HCT116 (cell line): ENCODE measurements at regions not wholly inside any gene's neighbourhood (a gene's known extent, or its start where the extent isn't known, plus 50 kb on each side); places are given as distances from the start of the nearest gene placed in this dataset.

Experiments
- ATAC-seq: fragments of 200-7000 bp; cut with Tn5 transposase; 2 replicates; pipeline ENCODE4 v1.9.1; 2020; ENCODE audit warnings: mild to moderate bottlenecking, moderate library complexity
- BruUV-seq: library from RNA; stranded (reverse); fragments of 400-500 nt; replicated peaks from 2 replicates; lab custom pipeline; 2021; lab: Mats Ljungman, UMichigan
- CTCF ChIA-PET: fragments of 300-600 bp; sonication (Branson Sonifier 250); formaldehyde crosslinking; loops from one replicate; lab custom pipeline; 2021; ENCODE audit warnings: antibody characterized with exemption; lab: Charles Lee
- POLR2A ChIA-PET: fragments of 300-600, 350-600 bp; sonication (Branson Sonifier 250); formaldehyde crosslinking; loops from one replicate; lab custom pipeline; 2021; ENCODE audit warnings: antibody characterized with exemption; lab: Charles Lee
- RAD21 ChIA-PET, 2 experiments: fragments of 300-600 bp; sonication (Branson Sonifier 250); formaldehyde crosslinking; loops; one replicate each; lab custom pipeline; 2023; ENCODE audit warnings: low total read pairs in 2 of 2; ENCODE audit not compliant: uncharacterized antibody in 2 of 2, unreplicated experiment in 2 of 2, low non-redundant PET in 1 of 2; lab: Charles Lee
- DNase-seq: peaks from one replicate; pipeline ENCODE4 v3.0.0-alpha.2; 2010; ENCODE audit warnings: low read depth, low spot score
- H2AFZ ChIP-seq: fragments of 200-600 bp; shearing (Covaris generic), sonication (generic); 2 replicates; pipeline ENCODE4 v1.6.1; 2017; ENCODE audit warnings: low read depth, mixed run types, mixed read lengths, antibody characterized with exemption, low read length; ENCODE audit not compliant: poor library complexity, severe bottlenecking
- H3K27ac ChIP-seq: 2 replicates; pipeline ENCODE4 v1.5.1; 2012; ENCODE audit warnings: low read depth, low read length
- H3K27me3 ChIP-seq: fragments of 200-600 bp; sonication (generic); 2 replicates; pipeline ENCODE4 v1.6.1; 2016; ENCODE audit warnings: mixed run types, low read length, mixed read lengths; ENCODE audit not compliant: insufficient read depth
- H3K36me3 ChIP-seq, 2 experiments: fragments of 200-500 bp in 1 of 2; fragments of 200-600 bp in 1 of 2; sonication (Bioruptor generic) in 1 of 2; sonication (generic) in 1 of 2; 2 replicates each; pipeline versions ENCODE4 v1.5.1 to v1.6.1; 2014 to 2016; ENCODE audit warnings: low read length in 2 of 2, inconsistent platforms in 1 of 2, mixed read lengths in 1 of 2, mixed run types in 1 of 2; ENCODE audit not compliant: insufficient read depth in 2 of 2, control insufficient read depth in 1 of 2
- H3K4me1 ChIP-seq, 2 experiments: fragments of 200-600 bp in 1 of 2; sonication (generic) in 1 of 2; 2 replicates each; pipeline versions ENCODE4 v1.5.1 to v1.6.1; 2012 to 2017; ENCODE audit warnings: low read length in 2 of 2, inconsistent platforms in 1 of 2, mild to moderate bottlenecking in 1 of 2, mixed read lengths in 1 of 2, mixed run types in 1 of 2, moderate library complexity in 1 of 2; ENCODE audit not compliant: insufficient read depth in 2 of 2, control insufficient read depth in 1 of 2
- H3K4me2 ChIP-seq: fragments of 200-600 bp; sonication (generic); 2 replicates; pipeline ENCODE4 v1.6.1; 2017; ENCODE audit warnings: mixed run types, low read length, mixed read lengths
- H3K4me3 ChIP-seq, 2 experiments: fragments of 200-600 bp in 1 of 2; sonication (generic) in 1 of 2; replicated peaks in 1 of 2; 2 replicates each; pipeline ENCODE4 v1.5.1; 2011 to 2016; ENCODE audit warnings: low read length in 2 of 2, control low read depth in 1 of 2, low read depth in 1 of 2, mild to moderate bottlenecking in 1 of 2, mixed read lengths in 1 of 2, mixed run types in 1 of 2
- H3K79me2 ChIP-seq: fragments of 200-600 bp; sonication (generic); 2 replicates; pipeline ENCODE4 v1.6.1; 2017; ENCODE audit warnings: mild to moderate bottlenecking, mixed run types, low read length, moderate library complexity, mixed read lengths; ENCODE audit not compliant: insufficient read depth
- H3K9ac ChIP-seq: fragments of 200-600 bp; sonication (generic); 2 replicates; pipeline ENCODE4 v1.6.1; 2016; ENCODE audit warnings: low read length, mixed read lengths
- H3K9me2 ChIP-seq: fragments of 200-600 bp; sonication (generic), shearing (Covaris generic); 2 replicates; pipeline ENCODE4 v1.6.1; 2017; ENCODE audit warnings: mixed run types, mild to moderate bottlenecking, moderate library complexity; ENCODE audit not compliant: insufficient read depth
- H3K9me3 ChIP-seq, 2 experiments: fragments of 200-500 bp in 1 of 2; fragments of 200-600 bp in 1 of 2; sonication (Bioruptor generic) in 1 of 2; sonication (generic) in 1 of 2; 2 replicates each; pipeline ENCODE4 v1.6.1; 2014 to 2017; ENCODE audit warnings: low read length in 2 of 2, mixed read lengths in 2 of 2, inconsistent platforms in 1 of 2, low read depth in 1 of 2, mild to moderate bottlenecking in 1 of 2, mixed run types in 1 of 2, moderate library complexity in 1 of 2; ENCODE audit not compliant: control insufficient read depth in 1 of 2, insufficient read depth in 1 of 2
- H4K20me1 ChIP-seq: fragments of 200-600 bp; sonication (generic), shearing (Covaris generic); 2 replicates; pipeline ENCODE4 v1.6.1; 2017; ENCODE audit warnings: mixed run types, mild to moderate bottlenecking, moderate library complexity; ENCODE audit not compliant: insufficient read depth
- CBX3 ChIP-seq: IDR thresholded peaks from 2 replicates; pipeline ENCODE4 v1.6.1; 2012; ENCODE audit warnings: low read depth
- CEBPB ChIP-seq: IDR thresholded peaks from 2 replicates; pipeline ENCODE4 v1.6.1; 2012; ENCODE audit warnings: low read depth
- ELF1 ChIP-seq: IDR thresholded peaks from 2 replicates; pipeline ENCODE4 v1.6.1; 2012; ENCODE audit warnings: low read depth, borderline replicate concordance
- EZH2 ChIP-seq: fragments of 200-600 bp; sonication (generic); IDR thresholded peaks from 2 replicates; pipeline ENCODE4 v1.6.1; 2017; ENCODE audit warnings: antibody characterized with exemption, mixed run types
- FOSL1 ChIP-seq: IDR thresholded peaks from 2 replicates; pipeline ENCODE4 v1.6.1; 2012; ENCODE audit warnings: low read depth
- JUND ChIP-seq: IDR thresholded peaks from 2 replicates; pipeline ENCODE4 v1.6.1; 2012
- POLR2AphosphoS5 ChIP-seq: IDR thresholded peaks from 2 replicates; pipeline ENCODE4 v1.6.1; 2011; ENCODE audit warnings: mild to moderate bottlenecking, low read depth, low read length, moderate library complexity
- TCF7L2 ChIP-seq: IDR thresholded peaks from 2 replicates; pipeline ENCODE4 v1.7.0; 2011; ENCODE audit warnings: borderline replicate concordance, inconsistent platforms; ENCODE audit not compliant: insufficient read depth, insufficient read length; ENCODE audit errors: extremely low read depth
- ZNF274 ChIP-seq: fragments of 200-500 bp; sonication (Bioruptor generic); IDR thresholded peaks from 2 replicates; pipeline ENCODE4 v1.6.1; 2014; ENCODE audit warnings: mild to moderate bottlenecking, low read depth, low read length, inconsistent platforms
- intact Hi-C: fragments of 100-400 bp; cut with micrococcal nuclease; formaldehyde crosslinking; loops from 2 replicates; pipeline ENCODE4 v1.10.0; 2022
- TF ChIP-seq, protein P1 (sequence below): IDR thresholded peaks from 2 replicates; pipeline ENCODE4 v1.6.1; 2012; ENCODE audit warnings: low read depth

DNA sequence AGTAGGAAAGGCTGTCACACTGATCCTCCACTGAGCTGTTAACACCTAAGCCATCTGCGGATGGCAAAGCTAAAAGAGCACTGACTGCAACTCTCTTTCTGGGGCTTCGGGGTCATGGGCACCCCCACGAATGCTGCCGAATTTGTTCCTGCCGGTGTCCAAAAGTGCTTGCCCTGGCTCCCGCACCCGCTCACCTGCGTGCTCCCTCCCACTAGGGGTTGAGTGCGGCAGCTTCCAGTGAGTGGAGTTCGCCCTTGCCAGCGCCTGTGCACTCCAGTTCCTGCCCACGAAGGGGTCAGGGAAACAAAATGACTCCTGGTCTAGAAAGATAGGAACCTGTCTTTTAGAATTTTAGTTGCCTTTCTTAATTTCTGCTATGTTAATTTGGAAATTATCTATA lies 78.7 kb downstream of the IFI44 start:
- Histone ChIP-seq H3K9me3 (no peaks in the 10 kb centered on the region), H3K4me2 (no peak overlapping the region), H3K4me3 (no peak overlapping the region), H4K20me1 (no peaks in the 10 kb centered on the region), H2AFZ (no peak overlapping the region), H3K4me1 (no peaks in the 10 kb centered on the region), H3K9me2 (no peaks in the 10 kb centered on the region), H3K79me2 (no peaks in the 10 kb centered on the region), H3K27me3 (no peaks in the 10 kb centered on the region), H3K9ac (no peak overlapping the region), H3K27ac (no peak overlapping the region), H3K36me3 (no peaks in the 10 kb centered on the region)
- BruUV-seq: no TSS peak
- ChIA-PET CTCF (no interaction called here), RAD21 (no interaction called here), POLR2A (no interaction called here)
- ATAC-seq: no peak
- TF ChIP-seq TCF7L2 (no peak), EZH2 (no peak), CBX3 (no peak), JUND (no peak)
- TF ChIP-seq, protein P1, sequence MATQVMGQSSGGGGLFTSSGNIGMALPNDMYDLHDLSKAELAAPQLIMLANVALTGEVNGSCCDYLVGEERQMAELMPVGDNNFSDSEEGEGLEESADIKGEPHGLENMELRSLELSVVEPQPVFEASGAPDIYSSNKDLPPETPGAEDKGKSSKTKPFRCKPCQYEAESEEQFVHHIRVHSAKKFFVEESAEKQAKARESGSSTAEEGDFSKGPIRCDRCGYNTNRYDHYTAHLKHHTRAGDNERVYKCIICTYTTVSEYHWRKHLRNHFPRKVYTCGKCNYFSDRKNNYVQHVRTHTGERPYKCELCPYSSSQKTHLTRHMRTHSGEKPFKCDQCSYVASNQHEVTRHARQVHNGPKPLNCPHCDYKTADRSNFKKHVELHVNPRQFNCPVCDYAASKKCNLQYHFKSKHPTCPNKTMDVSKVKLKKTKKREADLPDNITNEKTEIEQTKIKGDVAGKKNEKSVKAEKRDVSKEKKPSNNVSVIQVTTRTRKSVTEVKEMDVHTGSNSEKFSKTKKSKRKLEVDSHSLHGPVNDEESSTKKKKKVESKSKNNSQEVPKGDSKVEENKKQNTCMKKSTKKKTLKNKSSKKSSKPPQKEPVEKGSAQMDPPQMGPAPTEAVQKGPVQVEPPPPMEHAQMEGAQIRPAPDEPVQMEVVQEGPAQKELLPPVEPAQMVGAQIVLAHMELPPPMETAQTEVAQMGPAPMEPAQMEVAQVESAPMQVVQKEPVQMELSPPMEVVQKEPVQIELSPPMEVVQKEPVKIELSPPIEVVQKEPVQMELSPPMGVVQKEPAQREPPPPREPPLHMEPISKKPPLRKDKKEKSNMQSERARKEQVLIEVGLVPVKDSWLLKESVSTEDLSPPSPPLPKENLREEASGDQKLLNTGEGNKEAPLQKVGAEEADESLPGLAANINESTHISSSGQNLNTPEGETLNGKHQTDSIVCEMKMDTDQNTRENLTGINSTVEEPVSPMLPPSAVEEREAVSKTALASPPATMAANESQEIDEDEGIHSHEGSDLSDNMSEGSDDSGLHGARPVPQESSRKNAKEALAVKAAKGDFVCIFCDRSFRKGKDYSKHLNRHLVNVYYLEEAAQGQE: no peak
- intact Hi-C loops: no loop called here
- no peak for DNase-seq

DNA sequence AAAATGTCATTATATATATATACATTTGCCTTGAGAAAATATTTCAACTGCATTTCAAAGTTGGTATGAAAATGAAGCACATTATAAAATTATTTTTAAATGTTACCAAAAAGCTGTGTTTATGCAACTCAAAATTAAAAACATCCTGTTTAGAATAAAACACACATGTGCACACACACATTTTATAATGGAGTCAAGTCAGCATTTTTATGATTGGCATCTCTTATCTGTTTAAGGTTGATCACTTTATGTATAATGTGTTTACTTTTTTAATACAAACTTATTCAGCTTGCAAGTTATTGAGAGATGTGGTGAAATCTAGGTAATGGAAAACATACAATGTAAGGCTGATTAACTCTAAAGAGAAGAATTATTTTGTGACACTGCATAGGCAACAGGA lies 80.4 kb downstream of the IFI44 start:
- no peak for DNase-seq
- H3K36me3 ChIP-seq: no peaks in the 10 kb centered on the region
- no peak overlapping the region for H2AFZ ChIP-seq
- BruUV-seq: no TSS peak
- ChIA-PET POLR2A (no interaction called here), CTCF (no interaction called here), RAD21 (no interaction called here)
- H3K4me3 ChIP-seq: no peak overlapping the region
- no peaks in the 10 kb centered on the region for H4K20me1 ChIP-seq
- H3K9me3 ChIP-seq: no peaks in the 10 kb centered on the region
- H3K79me2 ChIP-seq: no peaks in the 10 kb centered on the region
- H3K27me3 ChIP-seq: no peaks in the 10 kb centered on the region
- H3K27ac ChIP-seq: no peak overlapping the region
- no peaks in the 10 kb centered on the region for H3K9me2 ChIP-seq
- H3K4me1 ChIP-seq: no peaks in the 10 kb centered on the region
- no peak for ATAC-seq
- no peak overlapping the region for H3K4me2 ChIP-seq
- intact Hi-C loops: no loop called here
- TF ChIP-seq FOSL1: no peak
- TF ChIP-seq ZNF274: no peak
- TF ChIP-seq ELF1: no peak
- TF ChIP-seq POLR2AphosphoS5: no peak
- TF ChIP-seq CEBPB: no peak
- no peak for TF ChIP-seq CBX3
- no peak overlapping the region for H3K9ac ChIP-seq
